Gastroesophageal sphincter (tissue), 4 donors: ENCODE measurements at regions not wholly inside any gene's neighbourhood (a gene's known extent, or its start where the extent isn't known, plus 50 kb on each side); places are given as distances from the start of the nearest gene placed in this dataset.

Experiments used
- ATAC-seq: fragments of 150-250 bp; one replicate; pipeline ENCODE4 v1.9.1; 2016; ENCODE audit warnings: mild to moderate bottlenecking, moderate library complexity
- H3K27ac ChIP-seq, 4 donors: fragments of 200-600 bp; sonication (generic) in 3 of 4; 1 replicate in 3 of 4; 2 replicates in 1 of 4; pipeline ENCODE4 v1.5.1; 2016 to 2019
- H3K27me3 ChIP-seq: fragments of 200-600 bp; sonication (generic); one replicate; pipeline ENCODE4 v1.5.1; 2019
- H3K36me3 ChIP-seq, 2 donors: fragments of 200-600 bp; sonication (generic); one replicate each; pipeline ENCODE4 v1.5.1; 2019; ENCODE audit warnings: control low read depth in 1 of 2
- H3K4me1 ChIP-seq, 3 donors: fragments of 200-600 bp; sonication (generic); 1 replicate in 2 of 3; 2 replicates in 1 of 3; pipeline ENCODE4 v1.5.1; 2016 to 2019; ENCODE audit warnings: control low read depth in 2 of 3
- H3K4me3 ChIP-seq, 2 donors: fragments of 200-600 bp; sonication (generic); one replicate each; pipeline ENCODE4 v1.5.1; 2019; ENCODE audit warnings: mild to moderate bottlenecking in 1 of 2, moderate library complexity in 1 of 2
- H3K9me3 ChIP-seq, 3 donors: fragments of 200-600 bp; sonication (generic); one replicate each; pipeline ENCODE4 v1.5.1; 2017 to 2019; ENCODE audit warnings: control low read depth in 2 of 3
- CTCF ChIP-seq, 4 experiments: fragments of 200-600 bp in 2 of 4; fragments of 450-650 bp in 2 of 4; sonication (generic) in 1 of 4; IDR thresholded peaks; one replicate each; pipeline ENCODE4 v1.5.1; 2017 to 2019; ENCODE audit warnings: antibody characterized with exemption in 4 of 4, mild to moderate bottlenecking in 2 of 4, moderate library complexity in 2 of 4
- EP300 ChIP-seq: sonication (generic); formaldehyde crosslinking; IDR thresholded peaks from one replicate; pipeline ENCODE4 v1.6.1; 2017; ENCODE audit warnings: antibody characterized with exemption, mild to moderate bottlenecking
- POLR2A ChIP-seq, 2 donors: fragments of 450-650 bp; IDR thresholded peaks; one replicate each; pipeline ENCODE4 v1.6.1; 2017; ENCODE audit warnings: antibody characterized with exemption in 2 of 2, mild to moderate bottlenecking in 2 of 2, moderate library complexity in 1 of 2
- POLR2AphosphoS5 ChIP-seq: sonication (generic); formaldehyde crosslinking; IDR thresholded peaks from one replicate; pipeline ENCODE4 v1.6.1; 2017; ENCODE audit warnings: antibody characterized with exemption
- WGBS, 2 donors: methylation state at CpG; one replicate each; pipeline ENCODE4 v1.1.5; 2018; ENCODE audit warnings: low coverage in 1 of 2; 5-methylcytosine and 5-hydroxymethylcytosine counted together

DNA sequence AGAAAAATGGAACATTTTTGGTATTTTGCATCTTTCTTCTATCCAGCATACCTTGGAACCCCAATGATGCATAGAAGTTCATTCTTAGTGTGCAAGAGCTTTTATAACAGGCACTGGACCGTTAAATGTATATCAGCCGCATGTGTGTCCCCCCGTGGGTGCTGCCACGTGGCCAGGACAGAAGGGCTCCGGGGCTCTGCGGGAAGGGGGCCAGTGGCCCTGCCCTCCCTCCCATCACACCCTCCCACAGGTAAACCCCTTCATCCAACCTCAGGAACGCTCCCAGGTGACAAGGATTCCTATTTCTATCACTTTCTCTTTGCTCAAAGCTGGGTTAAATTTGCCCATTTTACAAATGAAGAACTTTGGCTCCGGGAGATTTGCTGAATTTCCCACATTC lies 393.4 kb upstream of the IRX4 start:
- no peak overlapping the region for H3K4me3 ChIP-seq
- peaks cover 51% of the 10 kb centered on the region for H3K27me3 ChIP-seq
- H3K4me1 ChIP-seq, result no peaks in the 10 kb centered on the region
- no peaks in the 10 kb centered on the region for H3K9me3 ChIP-seq
- no peak overlapping the region for H3K27ac ChIP-seq
- no peak for ATAC-seq
- TF ChIP-seq EP300 (no peak), CTCF (IDR thresholded peaks at IDR 0.05) (no peak), POLR2A (IDR thresholded peaks at IDR 0.05) (no peak), POLR2AphosphoS5 (no peak)
- H3K36me3 ChIP-seq, result no peaks in the 10 kb centered on the region
- 91 to 100% methylated on average over 2 to 8 of the region's 8 CpGs for WGBS, 2 donors

- WGBS, 2 donors, result 54 to 72% methylated on average over 4 to 11 of the region's 13 CpGs
- Histone ChIP-seq H3K4me1 (no peaks in the 10 kb centered on the region), H3K27ac (no peak overlapping the region), H3K36me3 (no peaks in the 10 kb centered on the region), H3K27me3 (peaks cover 56% of the 10 kb centered on the region), H3K4me3 (no peak overlapping the region), H3K9me3 (no peaks in the 10 kb centered on the region)
- no peak for ATAC-seq
- no peak for TF ChIP-seq POLR2AphosphoS5
- no peak for TF ChIP-seq CTCF (IDR thresholded peaks at IDR 0.05)
- TF ChIP-seq EP300, result no peak
- no peak for TF ChIP-seq POLR2A (IDR thresholded peaks at IDR 0.05)
Observed at GRCh38 chr5:2272755-2273154, 390.0 kb upstream of the IRX4 start.

DNA sequence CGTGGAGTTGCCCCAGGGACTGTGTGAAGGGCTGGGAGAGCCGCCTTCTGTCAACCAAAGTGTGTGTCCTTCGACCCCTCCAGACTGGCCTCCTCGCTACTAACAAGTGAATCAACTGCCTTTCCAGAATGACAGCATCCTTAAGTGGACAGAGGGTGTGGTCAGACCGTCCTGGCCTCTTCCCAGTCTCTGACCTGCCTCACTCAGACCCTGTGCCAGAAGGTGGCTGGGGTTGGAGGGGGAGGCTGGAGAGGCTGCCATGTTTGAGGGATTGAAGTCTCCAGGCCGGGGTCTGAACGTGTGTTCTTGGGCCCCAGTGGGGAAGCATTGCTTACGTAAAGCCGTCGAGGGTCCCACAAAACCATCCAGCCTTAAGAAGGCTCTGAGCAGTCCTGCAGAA lies 389.3 kb upstream of the IRX4 start:
- Histone ChIP-seq H3K4me3 (no peak overlapping the region), H3K27me3 (peaks cover 49% of the 10 kb centered on the region), H3K27ac (no peak overlapping the region), H3K9me3 (no peaks in the 10 kb centered on the region), H3K4me1 (no peaks in the 10 kb centered on the region), H3K36me3 (no peaks in the 10 kb centered on the region)
- TF ChIP-seq POLR2AphosphoS5 (no peak), CTCF (IDR thresholded peaks at IDR 0.05) (no peak), EP300 (no peak)
- 58 to 73% methylated on average over 6 to 10 of the region's 10 CpGs for WGBS, 2 donors
- ATAC-seq, result no peak

- TF ChIP-seq EP300 (no peak), POLR2AphosphoS5 (no peak), CTCF (IDR thresholded peaks at IDR 0.05) (no peak), POLR2A (IDR thresholded peaks at IDR 0.05) (no peak)
- 17 to 61% methylated on average over 2 to 4 of the region's 8 CpGs for WGBS, 2 donors
- Histone ChIP-seq H3K27me3 (peaks cover 47% of the 10 kb centered on the region), H3K36me3 (no peaks in the 10 kb centered on the region), H3K27ac (no peak overlapping the region), H3K4me1 (no peaks in the 10 kb centered on the region), H3K4me3 (no peak overlapping the region), H3K9me3 (no peaks in the 10 kb centered on the region)
- no peak for ATAC-seq
Observed at GRCh38 chr5:2271316-2271715, 388.6 kb upstream of the IRX4 start.

DNA sequence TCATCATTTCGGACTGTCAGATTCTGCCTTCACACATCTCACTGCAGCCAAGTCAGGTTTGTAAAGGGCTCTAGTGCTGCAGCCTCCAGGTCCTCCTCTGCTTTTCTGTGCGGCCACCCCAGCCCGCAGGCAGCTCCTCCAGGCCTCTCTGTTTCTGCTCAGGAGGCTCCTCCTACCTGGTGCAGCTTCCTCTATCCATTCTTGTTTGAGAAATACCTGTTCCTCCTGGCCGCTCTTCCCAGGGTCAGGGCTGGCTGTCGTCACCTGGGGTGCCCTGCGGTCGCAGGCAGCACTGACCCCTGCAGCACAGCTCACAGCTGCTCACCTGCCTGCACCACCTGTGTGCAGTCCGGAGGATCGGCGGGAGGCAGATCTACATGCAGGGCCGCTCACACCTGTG lies 387.7 kb upstream of the IRX4 start:
- H3K27ac ChIP-seq, result no peak overlapping the region
- no peak for ATAC-seq
- WGBS, 2 donors, result 62 to 86% methylated on average over 2 to 3 of the region's 11 CpGs
- H3K4me3 ChIP-seq, result no peak overlapping the region
- H3K9me3 ChIP-seq, result no peaks in the 10 kb centered on the region
- TF ChIP-seq CTCF (IDR thresholded peaks at IDR 0.05) (no peak), EP300 (no peak), POLR2A (IDR thresholded peaks at IDR 0.05) (no peak), POLR2AphosphoS5 (no peak)
- H3K4me1 ChIP-seq, result no peaks in the 10 kb centered on the region
- H3K27me3 ChIP-seq, result peaks cover 39% of the 10 kb centered on the region
- no peaks in the 10 kb centered on the region for H3K36me3 ChIP-seq
